GM12878 (cell line): ENCODE measurements at regions not wholly inside any gene's neighbourhood (a gene's known extent, or its start where the extent isn't known, plus 50 kb on each side); places are given as distances from the start of the nearest gene placed in this dataset.
"Not testable (repeated sequence)": the region's sequence is repeated elsewhere in the genome, so short reads cannot be mapped to it uniquely, and the experiment has no call there.

Source experiments
- ATAC-seq: fragments of 200-7000 bp; cut with Tn5 transposase; 3 replicates; pipeline ENCODE4 v1.9.1; 2020; ENCODE audit warnings: mild to moderate bottlenecking, moderate library complexity
- BruUV-seq: library from RNA; stranded (reverse); fragments of 400-500 nt; replicated peaks from 2 replicates; lab custom pipeline; 2021; lab: Mats Ljungman, UMichigan
- CTCF ChIA-PET: fragments of 300-600 bp; sonication (Branson Sonifier 250); formaldehyde crosslinking; extraction: SDS; loops from one replicate; lab custom pipeline; 2021; ENCODE audit warnings: inconsistent platforms; lab: Yijun Ruan, JAX
- POLR2A ChIA-PET: fragments of 350-600 bp; formaldehyde crosslinking; extraction: SDS; loops from one replicate; lab custom pipeline; 2021; ENCODE audit warnings: inconsistent platforms; lab: Charles Lee
- RAD21 ChIA-PET: fragments of 300-600 bp; sonication (Branson Sonifier 250); formaldehyde crosslinking; loops from one replicate; lab custom pipeline; 2023; ENCODE audit warnings: antibody characterized with exemption; ENCODE audit not compliant: unreplicated experiment; lab: Charles Lee
- SMC1A ChIA-PET: fragments of 300-600 bp; sonication (Branson Sonifier 250); formaldehyde crosslinking; loops from one replicate; lab custom pipeline; 2023; ENCODE audit not compliant: unreplicated experiment, uncharacterized antibody; lab: Charles Lee
- DNase-seq: peaks from one replicate; pipeline ENCODE4 v3.0.0-alpha.2; 2011; ENCODE audit warnings: low read depth, low spot score
- FAIRE-seq: peaks from 3 replicates; lab custom pipeline; 2011; peaks lifted over from hg19 to GRCh38; lab: Jason Lieb, UNC
- H2AFZ ChIP-seq: 2 replicates; pipeline ENCODE4 v1.6.0; 2011; ENCODE audit warnings: low read depth, low read length, control low read depth; ENCODE audit not compliant: control insufficient read depth
- H3K27ac ChIP-seq: 2 replicates; pipeline ENCODE4 v1.5.1; 2011; ENCODE audit warnings: control low read depth; ENCODE audit not compliant: control insufficient read depth, insufficient read depth
- H3K27me3 ChIP-seq, 2 experiments: replicated peaks in 1 of 2; 2 replicates each; pipeline versions ENCODE4 v1.6.0 to v1.6.1; 2011; ENCODE audit warnings: low read length in 1 of 2; ENCODE audit not compliant: control insufficient read depth in 2 of 2, insufficient read depth in 2 of 2
- H3K36me3 ChIP-seq, 2 experiments: 2 replicates each; pipeline ENCODE4 v1.5.1; 2011; ENCODE audit warnings: low read length in 1 of 2; ENCODE audit not compliant: control insufficient read depth in 2 of 2, insufficient read depth in 2 of 2
- H3K4me1 ChIP-seq: 2 replicates; pipeline ENCODE4 v1.6.1; 2011; ENCODE audit warnings: mild to moderate bottlenecking, low read length, moderate library complexity, mixed read lengths; ENCODE audit not compliant: control insufficient read depth, insufficient read depth
- H3K4me2 ChIP-seq: 2 replicates; pipeline ENCODE4 v1.6.0; 2011; ENCODE audit warnings: control low read depth; ENCODE audit not compliant: control insufficient read depth, insufficient read depth
- H3K4me3 ChIP-seq: fragments of 200-600 bp; sonication (generic); 2 replicates; pipeline ENCODE4 v1.5.1; 2016
- H3K79me2 ChIP-seq: 2 replicates; pipeline ENCODE4 v1.6.0; 2011; ENCODE audit warnings: low read length; ENCODE audit not compliant: control insufficient read depth, insufficient read depth
- H3K9ac ChIP-seq: 2 replicates; pipeline ENCODE4 v1.8.0; 2011; ENCODE audit warnings: low read length, control low read depth, mixed read lengths; ENCODE audit not compliant: control insufficient read depth, insufficient read depth
- H3K9me3 ChIP-seq: replicated peaks from 3 replicates; pipeline ENCODE4 v1.5.1; 2011; ENCODE audit warnings: mild to moderate bottlenecking, low read length; ENCODE audit not compliant: control insufficient read depth, insufficient read depth
- H4K20me1 ChIP-seq: 2 replicates; pipeline ENCODE4 v1.6.0; 2011; ENCODE audit not compliant: control insufficient read depth, insufficient read depth
- CTCF ChIP-seq, 3 experiments: IDR thresholded peaks in 2 of 3; conservative IDR thresholded peaks in 1 of 3; 2 replicates each; pipeline ENCODE4 v1.5.1; 2011; ENCODE audit warnings: low read depth in 3 of 3, low read length in 3 of 3, mild to moderate bottlenecking in 3 of 3, control low read depth in 2 of 3, moderate library complexity in 2 of 3, inconsistent platforms in 1 of 3, mixed read lengths in 1 of 3; ENCODE audit not compliant: control insufficient read depth in 2 of 3, insufficient read depth in 1 of 3; ENCODE audit errors: extremely low read depth in 1 of 3
- WGBS: methylation state at CpG from one replicate; pipeline ENCODE4 v1.1.6; 2016; ENCODE audit warnings: low lambda C conversion rate; ENCODE audit not compliant: insufficient replicate concordance, insufficient coverage; ENCODE audit errors: missing lambda C conversion rate; 5-methylcytosine and 5-hydroxymethylcytosine counted together
- in situ Hi-C: fragments of 300-500 bp; cut with MboI; formaldehyde crosslinking; loops from 9 replicates; pipeline ENCODE4 v1.14.3; 2018; ENCODE audit warnings: mixed read lengths
- intact Hi-C: fragments of 100-400 bp; cut with micrococcal nuclease; formaldehyde crosslinking; loops from one replicate; pipeline ENCODE4 v1.14.2; 2022; ENCODE audit not compliant: unreplicated experiment

DNA sequence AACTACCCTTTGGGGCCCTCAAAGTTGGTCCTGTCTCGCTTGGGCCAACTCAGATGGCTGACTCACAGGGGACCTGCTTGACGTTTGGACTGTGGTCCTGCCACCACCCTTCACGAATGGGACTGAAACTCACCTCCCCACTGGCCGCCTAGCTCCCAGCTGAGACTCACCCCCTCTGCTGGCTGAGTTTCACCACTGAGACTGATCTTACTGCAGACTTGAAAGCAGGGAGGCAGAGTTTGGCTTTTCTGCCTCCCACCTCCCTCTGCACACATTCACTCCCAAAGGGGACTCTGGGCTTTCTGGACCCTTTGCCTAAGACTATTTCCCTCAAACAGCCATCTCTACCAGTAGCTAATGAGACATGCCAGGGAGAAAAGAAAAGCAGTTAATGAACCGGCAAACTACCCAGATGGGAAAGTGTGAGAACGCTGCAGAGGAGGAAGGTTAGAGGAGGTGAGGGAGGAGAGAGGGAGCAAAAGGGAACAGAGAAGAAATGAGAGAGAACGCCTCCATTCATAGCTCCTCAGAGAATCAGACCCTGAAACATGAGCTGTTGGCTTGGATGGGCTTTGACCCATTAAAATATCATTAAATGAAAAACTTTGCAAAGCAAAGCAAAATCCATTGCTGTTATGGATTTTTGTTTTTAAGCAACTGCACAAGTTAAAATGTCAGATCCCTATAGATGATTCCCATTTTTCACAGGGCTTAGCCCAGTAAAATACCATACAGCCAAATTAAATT, 139.5 kb downstream of the SEPTIN14 start:
- H3K4me2 ChIP-seq, DNase-seq, POLR2A ChIA-PET, RAD21 ChIA-PET, H3K36me3 ChIP-seq, H3K9ac ChIP-seq, H2AFZ ChIP-seq, H3K27ac ChIP-seq, H3K79me2 ChIP-seq: not testable (repeated sequence)
- CTCF ChIA-PET: interaction anchor here (1.1 kb wide), 1 partner anchor 291 kb away, joined by 3 read pairs; no protein-coding TSS in a partner anchor
- FAIRE-seq: peak; percentile 83
- WGBS: 25% methylated on average over 4 of the region's 7 CpGs
- 0 out of 6 replicates have a peak, but pooled peaks of 1 of the 3 experiments have one; percentile 8 for TF ChIP-seq CTCF (IDR thresholded peaks at IDR 0.05 in 2 of 3, conservative IDR thresholded peaks at IDR 0.05 in 1 of 3; ENCODE audit: control insufficient read depth in 2 of 3, extremely low read depth in 1 of 3, insufficient read depth in 1 of 3, low read depth in 3 of 3, low read length in 3 of 3)
- TF ChIP-seq, all 136 proteins: peak for 1; not testable (repeated sequence) for 135
- H3K9me3 ChIP-seq, BruUV-seq, H3K4me3 ChIP-seq, H4K20me1 ChIP-seq, H3K27me3 ChIP-seq, in situ Hi-C loops, H3K4me1 ChIP-seq: not testable (repeated sequence)
- SMC1A ChIA-PET: interaction anchor here (0.6 kb wide), 1 partner anchor 79 kb away, joined by 3 read pairs; no protein-coding TSS in a partner anchor
- peak; percentile 98 for ATAC-seq
- intact Hi-C loops: loop anchor here (5.0 kb wide), 1 partner anchor 81 kb away; no protein-coding TSS in a partner anchor

DNA sequence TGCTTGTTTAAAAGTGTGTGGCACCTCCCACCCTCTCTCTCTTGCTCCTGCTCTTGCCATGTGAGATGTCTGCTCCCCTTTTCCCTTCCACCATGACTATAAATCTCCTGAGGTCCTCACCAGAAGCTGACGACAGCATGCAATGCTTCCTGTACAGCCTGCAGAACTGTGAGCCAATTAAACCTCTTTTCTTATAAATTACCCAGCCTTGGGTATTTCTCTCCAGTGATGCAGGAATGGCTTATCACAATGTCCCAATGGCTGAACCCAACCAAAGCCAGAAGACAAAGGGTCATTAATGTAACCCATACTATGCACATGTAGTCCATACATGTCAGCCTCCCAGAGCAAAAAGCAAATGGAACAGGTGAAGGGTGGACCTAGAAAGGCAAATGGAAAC, 141.5 kb downstream of the SEPTIN14 start:
- POLR2A ChIA-PET, H3K27ac ChIP-seq, H3K9ac ChIP-seq, H3K79me2 ChIP-seq, BruUV-seq, SMC1A ChIA-PET, H3K36me3 ChIP-seq, FAIRE-seq, RAD21 ChIA-PET, H3K9me3 ChIP-seq, H4K20me1 ChIP-seq, DNase-seq, H3K4me3 ChIP-seq, H3K27me3 ChIP-seq, H3K4me2 ChIP-seq, H3K4me1 ChIP-seq, in situ Hi-C loops, H2AFZ ChIP-seq, ATAC-seq: not testable (repeated sequence)
- CTCF ChIA-PET: interaction anchor here (1.3 kb wide), 1 partner anchor 80 kb away, joined by 3 read pairs; no protein-coding TSS in a partner anchor
- intact Hi-C loops: loop anchor here (5.0 kb wide), 1 partner anchor 79 kb away; no protein-coding TSS in a partner anchor
- WGBS: no CpG with 5 or more reads among the region's 1 CpG

DNA sequence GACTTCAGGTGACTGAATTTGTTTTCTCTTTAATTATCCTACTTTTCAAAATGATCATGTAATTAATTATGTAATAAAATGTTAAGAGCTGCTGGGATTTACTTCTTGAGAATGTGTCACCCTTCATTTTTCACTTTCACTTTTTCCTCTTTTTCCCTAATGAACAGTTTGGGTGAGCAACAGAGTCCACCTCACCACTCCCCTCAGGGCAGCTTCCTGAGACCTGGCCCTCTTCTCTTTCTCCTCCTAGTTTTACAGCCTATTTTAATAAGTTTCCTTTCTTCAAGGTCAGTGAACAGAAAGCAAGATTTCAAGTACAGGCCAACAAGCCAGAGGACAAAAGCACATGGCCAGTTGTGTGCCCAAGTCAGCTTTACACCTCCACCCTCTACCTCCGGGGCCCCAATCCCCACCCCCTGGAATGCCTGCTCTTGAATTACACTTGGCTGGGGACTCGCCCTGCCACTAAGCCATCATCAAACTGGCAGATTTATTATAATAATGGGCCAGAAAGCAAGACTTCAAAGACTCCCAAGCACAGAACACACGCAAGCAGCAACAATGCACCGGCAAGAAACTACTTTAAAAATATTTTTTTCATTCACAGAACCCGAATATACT, 143.1 kb upstream of the VOPP1 start:
- BruUV-seq, H3K9ac ChIP-seq, ATAC-seq, H3K27ac ChIP-seq, CTCF ChIA-PET, SMC1A ChIA-PET, DNase-seq, H3K4me2 ChIP-seq, H3K9me3 ChIP-seq, FAIRE-seq, H3K4me3 ChIP-seq, H3K79me2 ChIP-seq, in situ Hi-C loops, RAD21 ChIA-PET, intact Hi-C loops, H2AFZ ChIP-seq, POLR2A ChIA-PET, H4K20me1 ChIP-seq, H3K27me3 ChIP-seq, H3K4me1 ChIP-seq, H3K36me3 ChIP-seq: not testable (repeated sequence)
- WGBS: 36% methylated on average over 4 of the region's 5 CpGs
